HCT116 (cell line): ENCODE measurements at regions not wholly inside any gene's neighbourhood (a gene's known extent, or its start where the extent isn't known, plus 50 kb on each side); places are given as distances from the start of the nearest gene placed in this dataset.

Experiments
- EZH2 ChIP-seq: fragments of 200-600 bp; sonication (generic); IDR thresholded peaks from 2 replicates; pipeline ENCODE4 v1.6.1; 2017; ENCODE audit warnings: antibody characterized with exemption, mixed run types
- EZH2phosphoT487 ChIP-seq: fragments of 200-600 bp; IDR thresholded peaks from 2 replicates; pipeline ENCODE4 v1.6.1; 2018; ENCODE audit warnings: antibody characterized with exemption, borderline replicate concordance
- POLR2A ChIP-seq: IDR thresholded peaks from 2 replicates; pipeline ENCODE4 v1.7.0; 2011; ENCODE audit warnings: borderline replicate concordance; ENCODE audit not compliant: insufficient read depth, insufficient read length; ENCODE audit errors: extremely low read depth
- TF ChIP-seq, protein P1 (sequence below), 3 experiments: fragments of 200-600 bp in 1 of 3; sonication (generic) in 1 of 3; IDR thresholded peaks in 2 of 3; conservative IDR thresholded peaks in 1 of 3; 2 replicates each; pipeline ENCODE4 v1.5.1; 2012 to 2017; ENCODE audit warnings: low read depth in 2 of 3, low read length in 2 of 3, antibody characterized with exemption in 1 of 3, borderline replicate concordance in 1 of 3, control low read depth in 1 of 3, mild to moderate bottlenecking in 1 of 3, mixed read lengths in 1 of 3, mixed run types in 1 of 3, moderate library complexity in 1 of 3; ENCODE audit not compliant: insufficient read depth in 1 of 3

- TF ChIP-seq, protein P1, sequence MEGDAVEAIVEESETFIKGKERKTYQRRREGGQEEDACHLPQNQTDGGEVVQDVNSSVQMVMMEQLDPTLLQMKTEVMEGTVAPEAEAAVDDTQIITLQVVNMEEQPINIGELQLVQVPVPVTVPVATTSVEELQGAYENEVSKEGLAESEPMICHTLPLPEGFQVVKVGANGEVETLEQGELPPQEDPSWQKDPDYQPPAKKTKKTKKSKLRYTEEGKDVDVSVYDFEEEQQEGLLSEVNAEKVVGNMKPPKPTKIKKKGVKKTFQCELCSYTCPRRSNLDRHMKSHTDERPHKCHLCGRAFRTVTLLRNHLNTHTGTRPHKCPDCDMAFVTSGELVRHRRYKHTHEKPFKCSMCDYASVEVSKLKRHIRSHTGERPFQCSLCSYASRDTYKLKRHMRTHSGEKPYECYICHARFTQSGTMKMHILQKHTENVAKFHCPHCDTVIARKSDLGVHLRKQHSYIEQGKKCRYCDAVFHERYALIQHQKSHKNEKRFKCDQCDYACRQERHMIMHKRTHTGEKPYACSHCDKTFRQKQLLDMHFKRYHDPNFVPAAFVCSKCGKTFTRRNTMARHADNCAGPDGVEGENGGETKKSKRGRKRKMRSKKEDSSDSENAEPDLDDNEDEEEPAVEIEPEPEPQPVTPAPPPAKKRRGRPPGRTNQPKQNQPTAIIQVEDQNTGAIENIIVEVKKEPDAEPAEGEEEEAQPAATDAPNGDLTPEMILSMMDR (IDR thresholded peaks at IDR 0.05 in 2 of 3, conservative IDR thresholded peaks at IDR 0.05 in 1 of 3; ENCODE audit: borderline replicate concordance in 1 of 3, insufficient read depth in 1 of 3, low read depth in 2 of 3, low read length in 2 of 3): no peak
- TF ChIP-seq EZH2: no peak
- no peak for TF ChIP-seq EZH2phosphoT487
- no peak for TF ChIP-seq POLR2A
These were observed 432.1 kb downstream of the NR2F2 start for GRCh38 chr15:96762566-96762965.
